Thymus (tissue), 11 donors: ENCODE measurements at regions not wholly inside any gene's neighbourhood (a gene's known extent, or its start where the extent isn't known, plus 50 kb on each side); places are given as distances from the start of the nearest gene placed in this dataset.

ENCODE experiments used
- DNase-seq, 9 donors: peaks; one replicate each; pipeline ENCODE4 v3.0.0-alpha.2; 2013; ENCODE audit warnings: low spot score in 9 of 9, low read depth in 6 of 9, missing footprints in 1 of 9
- H3K27ac ChIP-seq, 2 donors: one replicate each; pipeline ENCODE4 v1.5.1; 2013; ENCODE audit warnings: control low read depth in 1 of 2, low read depth in 1 of 2, low read length in 1 of 2, mild to moderate bottlenecking in 1 of 2, moderate library complexity in 1 of 2
- H3K27me3 ChIP-seq, 2 donors: one replicate each; pipeline ENCODE4 v1.5.1; 2013; ENCODE audit warnings: low read length in 1 of 2; ENCODE audit not compliant: control insufficient read depth in 2 of 2, insufficient read depth in 1 of 2
- H3K36me3 ChIP-seq, 2 donors: one replicate each; pipeline ENCODE4 v1.5.1; 2013; ENCODE audit warnings: low read length in 1 of 2, mild to moderate bottlenecking in 1 of 2, moderate library complexity in 1 of 2; ENCODE audit not compliant: control insufficient read depth in 2 of 2, insufficient read depth in 2 of 2
- H3K4me1 ChIP-seq, 2 donors: one replicate each; pipeline ENCODE4 v1.5.1; 2013; ENCODE audit warnings: low read length in 2 of 2; ENCODE audit not compliant: control insufficient read depth in 2 of 2, insufficient read depth in 2 of 2
- H3K4me3 ChIP-seq, 2 donors: one replicate each; pipeline ENCODE4 v1.5.1; 2013; ENCODE audit warnings: low read length in 2 of 2, control low read depth in 1 of 2, mild to moderate bottlenecking in 1 of 2
- H3K9me3 ChIP-seq, 2 donors: one replicate each; pipeline ENCODE4 v1.5.1; 2013; ENCODE audit warnings: low read length in 1 of 2, mild to moderate bottlenecking in 1 of 2; ENCODE audit not compliant: control insufficient read depth in 2 of 2, insufficient read depth in 1 of 2
- WGBS: extraction: QIAGEN DNeasy Blood & Tissue Kit; methylation state at CpG from one replicate; pipeline ENCODE4 v1.1.7; 2013; 5-methylcytosine and 5-hydroxymethylcytosine counted together
- donor health status: healthy.

GRCh38 chr4:43089730-43090129, 197.2 kb downstream of the GRXCR1 start:
- H3K27ac ChIP-seq, result no peak overlapping the region
- no peak for DNase-seq
- no peaks in the 10 kb centered on the region for H3K4me1 ChIP-seq
- H3K36me3 ChIP-seq, result no peaks in the 10 kb centered on the region
- H3K4me3 ChIP-seq, result no peak overlapping the region
- WGBS, result 81% methylated on average over 2 of the region's 2 CpGs
- H3K9me3 ChIP-seq, result peaks cover 0 to 5% of the 10 kb centered on the region in 2 donors
- no peaks in the 10 kb centered on the region for H3K27me3 ChIP-seq

GRCh38 chr4:43103048-43103447, 210.5 kb downstream of the GRXCR1 start:
- Histone ChIP-seq H3K27me3 (no peaks in the 10 kb centered on the region), H3K9me3 (no peaks in the 10 kb centered on the region), H3K4me1 (no peaks in the 10 kb centered on the region), H3K4me3 (no peak overlapping the region), H3K36me3 (no peaks in the 10 kb centered on the region), H3K27ac (no peak overlapping the region)
- 80% methylated on average over 2 of the region's 2 CpGs for WGBS
- DNase-seq, result no peak

- Histone ChIP-seq H3K27ac (no peak overlapping the region), H3K4me3 (no peak overlapping the region), H3K27me3 (no peaks in the 10 kb centered on the region), H3K9me3 (peaks cover 0 to 6% of the 10 kb centered on the region in 2 donors), H3K36me3 (no peaks in the 10 kb centered on the region), H3K4me1 (no peaks in the 10 kb centered on the region)
- no peak for DNase-seq
- WGBS, result 94% methylated on average over 1 of the region's 1 CpG
These were observed 219.6 kb downstream of the GRXCR1 start for GRCh38 chr4:43112139-43112538.

- no peaks in the 10 kb centered on the region for H3K36me3 ChIP-seq
- H3K27ac ChIP-seq, result no peak overlapping the region
- no peak overlapping the region for H3K4me3 ChIP-seq
- H3K9me3 ChIP-seq, result peaks cover 0 to 6% of the 10 kb centered on the region in 2 donors
- no peaks in the 10 kb centered on the region for H3K4me1 ChIP-seq
- WGBS, result 72% methylated on average over 3 of the region's 3 CpGs
- no peaks in the 10 kb centered on the region for H3K27me3 ChIP-seq
- no peak for DNase-seq
These were observed 220.7 kb downstream of the GRXCR1 start for GRCh38 chr4:43113196-43113595.

- H3K4me3 ChIP-seq, result no peak overlapping the region
- DNase-seq, result no peak
These were observed 234.1 kb downstream of the GRXCR1 start for GRCh38 chr4:43126595-43126994.

GRCh38 chr4:43130228-43131021, 237.9 kb downstream of the GRXCR1 start:
- no peak for DNase-seq
- Histone ChIP-seq H3K36me3 (no peaks in the 10 kb centered on the region), H3K4me3 (no peak overlapping the region), H3K27me3 (no peaks in the 10 kb centered on the region), H3K4me1 (no peaks in the 10 kb centered on the region), H3K9me3 (no peaks in the 10 kb centered on the region), H3K27ac (no peak overlapping the region)
- WGBS, result 88% methylated on average over 11 of the region's 11 CpGs

More at GRCh38 chr4:43126595-43126994, 234.1 kb downstream of the GRXCR1 start:
- Histone ChIP-seq H3K27me3 (no peaks in the 10 kb centered on the region), H3K36me3 (no peaks in the 10 kb centered on the region), H3K9me3 (no peaks in the 10 kb centered on the region), H3K27ac (no peak overlapping the region), H3K4me1 (no peaks in the 10 kb centered on the region)

GRCh38 chr4:43132010-43132582, 239.6 kb downstream of the GRXCR1 start:
- WGBS, result 48% methylated on average over 11 of the region's 11 CpGs
- H3K4me1 ChIP-seq, result no peaks in the 10 kb centered on the region
- H3K4me3 ChIP-seq, result no peak overlapping the region
- no peaks in the 10 kb centered on the region for H3K36me3 ChIP-seq
- no peak overlapping the region for H3K27ac ChIP-seq
- peak in 5 of 9 donors; percentile 1 to 22 (median 9) for DNase-seq
- H3K9me3 ChIP-seq, result no peaks in the 10 kb centered on the region
- H3K27me3 ChIP-seq, result no peaks in the 10 kb centered on the region

- no peak for DNase-seq
- H3K36me3 ChIP-seq, result no peaks in the 10 kb centered on the region
- 89% methylated on average over 6 of the region's 6 CpGs for WGBS
- no peaks in the 10 kb centered on the region for H3K9me3 ChIP-seq
- H3K27me3 ChIP-seq, result no peaks in the 10 kb centered on the region
- H3K4me3 ChIP-seq, result no peak overlapping the region
- no peak overlapping the region for H3K27ac ChIP-seq
- H3K4me1 ChIP-seq, result no peaks in the 10 kb centered on the region
These were observed 241.1 kb downstream of the GRXCR1 start for GRCh38 chr4:43133566-43133965.

GRCh38 chr4:43136752-43137151, 244.2 kb downstream of the GRXCR1 start:
- Histone ChIP-seq H3K27me3 (no peaks in the 10 kb centered on the region), H3K36me3 (no peaks in the 10 kb centered on the region), H3K9me3 (no peaks in the 10 kb centered on the region), H3K27ac (no peak overlapping the region), H3K4me1 (no peaks in the 10 kb centered on the region), H3K4me3 (no peak overlapping the region)
- 88% methylated on average over 1 of the region's 1 CpG for WGBS
- no peak for DNase-seq
